ENCODE measurements at regions not wholly inside any gene's neighbourhood (a gene's known extent, or its start where the extent isn't known, plus 50 kb on each side); places are given as distances from the start of the nearest gene placed in this dataset.

GRCh38 chr13:80988391-80989151 is 647.6 kb upstream of the SPRY2 start:
- in situ Hi-C loops (cut with MboI; ENCODE audit: low pct_unique_long_range_greater_than_20kb, low sequenced_read_pairs, unreplicated experiment) = no loop called here
- TF ChIP-seq CTCF (IDR thresholded peaks at IDR 0.05; ENCODE audit: extremely low read depth, insufficient read depth, missing control alignments) = no peak
- no peak for DNase-seq (ENCODE audit: low spot score)

- in situ Hi-C loops (cut with MboI; ENCODE audit: low pct_unique_long_range_greater_than_20kb, low sequenced_read_pairs, unreplicated experiment) = no loop called here
- peak; percentile 91 for TF ChIP-seq CTCF (IDR thresholded peaks at IDR 0.05; ENCODE audit: extremely low read depth, insufficient read depth, missing control alignments)
- peak; percentile 44 for DNase-seq (ENCODE audit: low spot score)
These were observed 638.2 kb upstream of the SPRY2 start for GRCh38 chr13:80979035-80979641.

- in situ Hi-C loops (cut with MboI; ENCODE audit: low pct_unique_long_range_greater_than_20kb, low sequenced_read_pairs, unreplicated experiment) = no loop called here
- no peak for TF ChIP-seq CTCF (IDR thresholded peaks at IDR 0.05; ENCODE audit: extremely low read depth, insufficient read depth, missing control alignments)
- no peak for DNase-seq (ENCODE audit: low spot score)
These were observed 636.2 kb upstream of the SPRY2 start for GRCh38 chr13:80977168-80977567.

- in situ Hi-C loops (cut with MboI; ENCODE audit: low pct_unique_long_range_greater_than_20kb, low sequenced_read_pairs, unreplicated experiment) = no loop called here
- DNase-seq (ENCODE audit: low spot score) = no peak
- TF ChIP-seq CTCF (IDR thresholded peaks at IDR 0.05; ENCODE audit: extremely low read depth, insufficient read depth, missing control alignments) = no peak
These were observed 635.0 kb upstream of the SPRY2 start for GRCh38 chr13:80975903-80976302.

- in situ Hi-C loops (cut with MboI; ENCODE audit: low pct_unique_long_range_greater_than_20kb, low sequenced_read_pairs, unreplicated experiment) = no loop called here
- TF ChIP-seq CTCF (IDR thresholded peaks at IDR 0.05; ENCODE audit: extremely low read depth, insufficient read depth, missing control alignments) = no peak
These were observed 632.8 kb upstream of the SPRY2 start for GRCh38 chr13:80973721-80974120.

GRCh38 chr13:80972857-80973478 is 632.0 kb upstream of the SPRY2 start:
- in situ Hi-C loops (cut with MboI; ENCODE audit: low pct_unique_long_range_greater_than_20kb, low sequenced_read_pairs, unreplicated experiment) = no loop called here
- no peak for DNase-seq (ENCODE audit: low spot score)
- no peak for TF ChIP-seq CTCF (IDR thresholded peaks at IDR 0.05; ENCODE audit: extremely low read depth, insufficient read depth, missing control alignments)

More at GRCh38 chr13:80973721-80974120, 632.8 kb upstream of the SPRY2 start:
- no peak for DNase-seq (ENCODE audit: low spot score)
